NCI-H1417 treated with DMSO at 0.1 percent for 48 hours (cell line): ENCODE measurements at regions not wholly inside any gene's neighbourhood (a gene's known extent, or its start where the extent isn't known, plus 50 kb on each side); places are given as distances from the start of the nearest gene placed in this dataset.

Experiments
- DNase-seq: peaks from one replicate; lab custom pipeline; 2025; lab: John Stamatoyannopoulos, UW

- no peak for DNase-seq
Observed at GRCh38 chr12:78406828-78407227, 457.7 kb upstream of the SYT1 start.

GRCh38 chr12:78407722-78408121 is 456.9 kb upstream of the SYT1 start:
- no peak for DNase-seq

DNA sequence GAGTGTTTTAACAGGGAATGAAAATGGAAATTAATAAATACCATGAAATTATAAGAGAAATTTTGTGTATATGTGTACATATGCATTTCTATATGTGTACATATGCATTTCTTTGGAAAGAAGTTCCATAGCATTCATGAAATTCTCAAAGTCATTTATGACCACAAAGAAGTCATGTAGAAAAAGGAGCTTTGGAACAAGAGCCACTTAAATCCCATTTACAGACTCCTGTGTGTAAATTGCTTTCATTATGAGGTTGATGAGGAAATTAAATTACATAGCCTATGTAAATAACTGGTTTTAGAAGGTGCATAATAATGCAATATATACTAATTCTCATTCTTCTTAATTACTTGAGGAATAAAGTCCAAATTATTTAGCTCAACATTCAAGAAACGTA is 450.5 kb upstream of the SYT1 start:
- DNase-seq = no peak

DNA sequence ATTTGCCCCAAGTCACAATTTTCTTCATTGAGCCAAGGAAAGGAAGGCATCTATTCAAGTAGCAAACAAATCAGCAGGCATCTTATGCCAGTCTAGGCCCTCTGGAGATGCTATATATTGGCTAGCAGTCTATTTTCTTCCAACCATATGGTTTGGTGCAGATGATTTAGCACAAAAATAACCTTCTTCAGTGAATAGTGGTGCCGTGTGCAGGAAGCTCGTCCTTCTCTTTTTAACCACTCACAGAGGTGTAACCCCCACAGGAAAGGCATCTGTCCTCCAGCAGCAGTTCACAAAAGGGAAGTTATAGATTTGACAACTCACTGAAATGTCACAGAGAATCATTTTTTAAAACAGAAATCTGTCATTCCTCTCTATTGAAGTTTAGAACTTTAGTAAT is 445.7 kb upstream of the SYT1 start:
- DNase-seq = no peak

DNA sequence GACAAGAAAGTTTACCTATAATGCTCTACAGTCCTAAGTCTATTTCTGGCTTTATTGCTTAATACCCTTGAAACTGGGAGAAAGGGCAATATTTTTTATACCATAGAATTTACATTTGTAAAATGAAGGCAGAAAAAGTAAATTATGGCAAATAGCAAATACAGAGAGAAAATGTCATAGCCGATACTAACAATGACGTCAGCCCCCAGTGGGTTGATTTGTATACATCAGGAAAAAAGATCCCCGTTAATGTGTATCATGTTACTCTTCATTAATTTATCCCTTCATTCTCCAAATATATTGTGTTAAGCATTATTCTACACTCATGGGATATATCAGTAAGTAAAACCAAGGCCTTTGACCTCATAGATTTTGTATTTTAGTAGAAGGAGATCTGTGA is 445.1 kb upstream of the SYT1 start:
- DNase-seq = no peak

DNA sequence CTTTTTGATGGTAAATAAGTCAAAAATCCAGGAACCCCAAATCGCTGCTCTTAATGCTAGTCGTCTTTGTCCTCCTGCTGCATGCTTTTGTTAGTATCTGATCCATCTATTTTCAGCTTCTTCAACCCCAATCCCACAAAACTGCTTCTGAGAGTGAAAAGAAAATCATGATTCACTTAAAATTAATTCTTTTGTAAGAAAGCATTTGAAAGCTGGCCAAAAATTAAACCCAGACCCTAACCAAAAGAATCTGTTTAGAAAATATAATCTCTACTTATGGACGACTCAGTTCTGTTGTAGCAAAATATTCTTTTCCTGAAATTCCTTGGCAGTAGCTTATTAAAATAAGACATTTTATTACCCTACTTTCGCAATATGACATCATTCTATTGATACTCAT is 443.6 kb upstream of the SYT1 start:
- DNase-seq = no peak

GRCh38 chr12:78430551-78430950 is 434.0 kb upstream of the SYT1 start:
- no peak for DNase-seq

DNA sequence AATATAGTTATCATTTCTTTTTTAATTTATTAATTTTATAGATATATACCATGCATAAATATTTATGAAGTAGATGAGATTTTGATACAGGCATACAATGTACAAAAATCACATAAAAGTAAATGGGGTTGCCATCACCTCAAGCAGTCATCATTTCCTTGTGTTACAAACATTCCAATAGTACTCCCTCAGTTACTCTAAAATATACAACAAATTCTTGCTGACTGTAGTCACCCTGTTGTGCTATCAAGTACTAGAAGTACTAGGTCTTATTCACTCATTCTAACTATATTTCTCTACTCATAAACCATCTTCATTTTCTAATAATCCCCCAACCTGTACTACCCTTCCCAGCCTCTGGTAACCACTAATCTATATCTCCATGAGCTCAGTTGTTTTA is 432.6 kb upstream of the SYT1 start:
- no peak for DNase-seq

DNA sequence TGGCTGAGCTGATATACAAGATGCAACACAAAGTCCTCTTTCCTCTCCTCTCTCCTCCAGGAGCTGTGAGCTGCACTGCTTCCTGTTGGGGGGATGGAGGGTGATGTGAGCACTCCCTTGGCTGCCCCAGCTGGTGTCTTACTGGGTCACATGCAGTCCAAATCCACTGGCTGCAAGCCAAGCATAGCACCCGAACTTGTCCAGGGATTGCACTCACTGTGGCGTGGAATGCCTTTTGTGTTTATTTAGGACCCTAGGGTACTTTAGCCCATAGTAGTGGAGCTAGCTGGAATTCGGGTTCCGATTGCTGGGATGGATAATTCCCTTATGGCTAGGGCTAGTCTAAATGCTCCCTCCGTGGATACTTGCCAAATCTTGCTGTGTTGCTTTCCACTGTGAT is 424.9 kb upstream of the SYT1 start:
- no peak for DNase-seq

- no peak for DNase-seq
Observed at GRCh38 chr12:78441737-78442453, 422.7 kb upstream of the SYT1 start.

DNA sequence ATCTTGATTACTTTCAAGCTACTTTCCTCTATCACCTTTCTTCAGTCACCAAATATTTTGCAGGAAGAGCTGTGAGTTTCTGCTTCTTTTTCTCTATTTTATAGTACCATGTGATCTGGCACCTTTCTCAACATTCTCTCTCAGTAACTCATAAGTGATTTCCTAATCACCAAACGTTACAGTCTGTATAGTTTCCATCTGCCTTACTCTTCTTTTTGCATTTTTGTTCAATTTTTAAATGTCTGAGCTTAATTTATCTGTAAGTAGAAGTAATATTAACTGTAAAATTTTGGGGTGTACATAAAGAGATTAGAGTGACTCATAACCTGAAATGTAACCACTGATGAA is 422.1 kb upstream of the SYT1 start:
- no peak for DNase-seq

DNA sequence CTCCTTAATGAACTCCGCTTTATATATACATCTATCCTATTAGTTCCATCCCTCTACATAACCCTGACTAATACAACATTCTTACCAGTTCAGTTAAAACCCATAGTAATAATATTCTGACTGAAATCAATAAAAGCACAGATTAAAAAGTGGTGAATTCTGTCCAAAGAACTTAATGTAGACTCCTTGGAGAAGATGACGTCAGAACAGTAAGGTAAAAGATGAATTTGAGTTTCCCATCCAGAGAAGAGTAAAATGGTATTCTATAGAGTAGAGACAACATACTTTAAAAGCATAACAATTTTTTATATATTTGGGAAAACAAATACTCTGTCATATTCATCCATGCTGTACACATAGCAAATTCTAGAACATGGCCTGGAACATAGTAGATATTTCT is 418.0 kb upstream of the SYT1 start:
- DNase-seq = no peak

DNA sequence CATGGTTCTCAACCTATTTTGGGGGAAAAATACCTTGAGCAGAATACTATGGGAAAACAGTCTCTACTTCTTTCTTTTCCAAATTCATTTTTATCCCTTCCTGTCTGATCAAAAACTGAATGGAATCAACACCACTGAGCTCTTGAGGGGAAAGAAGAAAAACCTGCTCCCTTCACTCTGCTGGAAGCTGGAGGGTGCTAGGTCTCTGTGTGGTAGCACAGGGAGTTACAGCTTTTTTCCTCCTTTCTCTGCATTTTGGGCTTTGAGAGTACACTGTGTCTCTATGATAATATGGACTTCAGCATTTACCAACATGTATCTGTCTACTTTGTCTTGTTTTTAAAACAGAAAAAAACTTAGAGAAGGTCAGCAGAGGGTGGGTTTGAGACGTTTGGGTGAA is 417.2 kb upstream of the SYT1 start:
- DNase-seq = no peak

- no peak for DNase-seq
Observed at GRCh38 chr12:78448692-78449091, 415.9 kb upstream of the SYT1 start.

DNA sequence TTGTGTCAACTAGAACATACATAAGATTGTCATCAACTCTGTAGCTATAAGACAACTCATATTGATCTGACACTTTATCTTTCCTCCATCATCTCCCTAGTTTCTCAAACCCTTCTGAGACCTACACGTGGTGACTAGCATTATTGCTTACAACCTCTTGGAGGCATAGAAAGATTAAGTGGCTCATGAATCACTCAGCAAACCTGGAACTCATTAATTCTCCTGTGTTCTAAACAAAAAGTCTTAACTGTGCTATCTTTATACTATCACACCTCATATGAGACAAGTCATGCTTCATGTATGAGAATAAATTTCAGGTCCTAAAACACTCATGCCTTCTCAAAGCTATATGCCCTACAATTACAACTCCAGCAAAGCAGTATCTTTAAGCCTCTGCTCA is 408.6 kb upstream of the SYT1 start:
- DNase-seq = no peak

- DNase-seq = no peak
Observed at GRCh38 chr12:78457938-78458337, 406.6 kb upstream of the SYT1 start.

DNA sequence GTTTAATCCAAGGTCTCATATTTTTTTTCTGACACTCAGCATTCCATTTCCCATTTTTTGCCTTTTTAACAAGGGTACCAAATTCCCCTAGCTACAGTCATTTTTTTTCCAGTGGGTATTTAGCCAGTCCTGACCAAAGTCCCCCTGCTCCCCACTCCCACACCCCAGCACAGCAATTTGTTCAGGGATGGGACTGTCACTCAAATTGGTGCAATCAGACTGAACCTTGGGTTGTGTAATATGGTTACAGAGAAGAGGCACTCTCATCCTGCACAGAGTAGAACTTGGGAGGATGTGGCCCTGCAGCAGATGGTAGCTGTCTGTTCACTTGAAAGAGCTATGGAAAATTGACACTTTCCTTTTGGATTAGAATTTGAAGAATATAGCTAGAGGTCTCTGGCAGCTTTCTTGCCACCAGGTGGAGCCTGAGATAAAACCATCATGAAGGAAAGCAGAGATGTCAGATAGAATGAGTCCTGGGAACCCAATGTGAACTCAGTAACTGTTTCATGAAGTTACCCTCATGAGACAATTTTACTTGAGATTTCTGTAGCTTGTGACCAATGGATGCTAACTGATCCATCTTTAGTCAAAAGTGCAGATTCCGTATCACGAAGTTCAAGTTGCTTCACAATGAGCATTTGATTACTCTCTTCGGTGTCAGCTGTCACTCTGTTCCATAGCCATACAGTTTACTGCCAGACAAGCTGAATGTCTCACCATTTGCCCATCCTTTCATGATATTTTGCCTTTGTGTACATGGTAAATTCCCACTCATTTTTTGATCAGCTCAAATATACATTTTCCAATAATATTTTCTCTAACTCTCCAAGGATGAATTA is 394.0 kb upstream of the SYT1 start:
- DNase-seq = no peak

- DNase-seq = no peak
Observed at GRCh38 chr12:78473136-78473535, 391.4 kb upstream of the SYT1 start.

- no peak for DNase-seq
Observed at GRCh38 chr12:78473561-78473960, 391.0 kb upstream of the SYT1 start.

DNA sequence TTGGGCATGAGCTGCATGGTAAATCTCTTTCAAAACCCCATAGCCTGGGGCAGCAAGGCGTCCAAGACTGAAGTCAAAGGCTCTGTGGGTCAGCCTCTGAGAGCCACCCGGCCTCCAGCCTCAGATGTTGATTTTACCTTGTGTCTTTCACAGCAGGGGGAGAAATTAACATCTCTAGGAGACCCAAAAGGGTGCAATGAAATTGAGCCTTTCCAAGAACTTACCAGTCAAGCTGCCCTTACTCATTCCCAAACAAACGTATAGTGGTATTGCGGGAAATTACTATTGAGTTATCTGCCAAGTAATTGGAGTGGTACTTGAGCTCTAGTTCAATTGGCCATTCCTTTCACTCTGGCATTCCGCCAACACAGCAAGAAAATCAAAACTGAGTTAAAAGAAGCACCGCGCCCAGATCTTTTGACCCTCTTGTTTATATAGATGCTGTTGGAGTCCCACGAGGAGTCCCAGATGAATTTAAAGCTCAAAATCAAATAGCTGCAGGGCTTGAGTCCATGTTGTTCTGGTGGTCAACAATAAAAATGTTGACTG is 380.7 kb upstream of the SYT1 start:
- no peak for DNase-seq

DNA sequence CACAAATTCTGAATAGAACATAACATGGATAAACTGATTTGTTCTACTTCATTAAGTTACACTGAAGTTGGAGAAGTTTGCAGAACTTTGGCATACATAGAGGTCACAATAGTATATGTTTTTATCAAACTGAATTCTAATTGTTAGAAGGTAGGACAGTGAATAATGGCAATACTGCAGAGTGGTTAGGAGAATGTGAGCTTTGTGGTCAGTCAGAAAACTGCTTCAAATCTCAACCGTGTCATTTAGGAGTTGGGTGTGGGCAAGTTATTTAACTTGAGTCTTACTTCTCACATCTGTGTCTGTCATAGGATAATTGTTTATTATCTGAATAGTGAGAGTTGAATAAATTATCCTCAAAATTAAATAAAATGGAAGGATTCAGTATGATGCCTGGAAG is 374.6 kb upstream of the SYT1 start:
- DNase-seq = no peak

DNA sequence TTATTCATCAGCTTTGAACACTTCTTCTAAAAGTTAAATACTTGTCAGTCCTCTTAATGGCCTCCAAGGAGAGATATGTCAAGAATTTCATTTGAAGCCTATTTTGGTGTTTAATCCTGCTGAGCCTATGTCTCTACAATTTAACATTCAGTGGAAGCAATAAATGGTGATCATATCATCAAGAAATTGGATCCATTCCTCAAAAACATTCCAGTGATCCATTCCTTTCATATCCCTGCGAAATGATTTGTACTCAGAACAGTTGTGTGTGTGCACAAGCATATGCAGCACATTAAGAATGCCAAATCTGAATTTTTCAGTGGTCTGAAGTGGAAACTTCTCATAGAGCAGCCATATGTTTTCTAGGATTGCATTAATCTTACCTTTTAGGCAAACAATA is 373.7 kb upstream of the SYT1 start:
- no peak for DNase-seq

- DNase-seq = no peak
Observed at GRCh38 chr12:78494911-78495310, 369.7 kb upstream of the SYT1 start.

GRCh38 chr12:78501825-78502224 is 362.7 kb upstream of the SYT1 start:
- DNase-seq = no peak
